ENCODE measurements at regions not wholly inside any gene's neighbourhood (a gene's known extent, or its start where the extent isn't known, plus 50 kb on each side); places are given as distances from the start of the nearest gene placed in this dataset.
A peak's percentile ranks its signal among the peaks of the same experiment; 100 is the strongest.
"Not testable (repeated sequence)": the region's sequence is repeated elsewhere in the genome, so short reads cannot be mapped to it uniquely, and the experiment has no call there.

- DNase-seq: peak; percentile 61
Observed at GRCh38 chr2:106339609-106340008, 128.6 kb downstream of the RGPD3 start.

DNA sequence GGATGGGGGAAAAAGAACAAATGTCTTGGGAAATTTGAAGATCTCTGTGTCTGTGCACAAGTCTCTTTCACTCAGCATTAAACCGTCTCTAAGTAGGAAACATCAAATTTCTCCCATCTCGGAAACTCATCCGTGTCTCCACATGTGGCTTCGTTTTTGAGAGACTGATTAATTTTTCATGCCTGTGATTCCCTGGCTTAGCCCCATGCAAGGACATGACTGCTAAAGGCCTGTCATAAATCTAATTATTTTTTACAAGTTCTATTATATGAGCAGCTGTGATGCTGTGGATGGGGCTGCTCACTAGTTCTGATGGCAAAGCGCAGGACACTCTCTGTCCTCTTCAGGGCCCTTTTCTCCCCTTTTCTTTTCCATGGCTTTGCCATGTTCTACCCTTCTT is 129.1 kb downstream of the RGPD3 start:
- no peak for DNase-seq

DNA sequence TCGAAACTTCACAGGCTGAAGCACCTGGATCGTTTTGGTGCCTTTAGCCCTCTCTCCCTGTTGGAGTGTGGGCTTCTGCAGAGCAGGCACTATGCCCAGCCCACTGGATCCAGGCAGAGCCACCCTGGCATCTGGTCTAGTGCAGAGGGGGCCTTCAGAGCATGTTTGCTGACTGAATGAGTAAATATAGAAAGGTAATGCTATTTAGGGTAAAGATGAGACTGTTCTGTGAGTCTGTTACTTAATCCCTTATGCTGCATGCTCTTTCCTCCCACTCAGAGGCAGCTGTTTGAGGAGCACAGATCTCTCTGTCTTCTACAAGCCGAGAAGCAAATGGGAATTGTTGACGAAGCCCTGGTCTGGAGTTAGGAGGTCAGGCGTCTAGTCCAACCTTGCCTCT is 130.2 kb downstream of the RGPD3 start:
- DNase-seq: no peak

GRCh38 chr2:106336737-106337136 is 131.5 kb downstream of the RGPD3 start:
- no peak for DNase-seq

DNA sequence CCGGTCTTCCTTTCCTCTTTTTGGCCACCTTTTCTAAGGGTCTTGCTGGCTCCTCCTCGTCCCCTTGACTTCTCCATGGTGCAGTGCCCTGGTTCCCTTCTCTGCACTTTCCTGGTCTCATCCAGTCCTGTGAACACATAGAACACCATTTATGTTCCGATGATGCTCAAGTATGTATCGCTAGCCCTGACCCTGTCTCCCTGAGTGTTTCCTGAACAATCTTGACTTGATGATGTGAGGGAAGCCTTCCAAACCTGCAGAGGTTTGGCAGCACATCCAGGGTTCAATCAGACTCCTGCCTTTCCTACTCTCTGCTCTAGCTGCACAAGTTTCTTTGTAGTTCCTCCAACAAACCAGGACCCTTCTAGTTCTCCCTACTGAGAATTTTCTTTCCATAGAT is 132.1 kb downstream of the RGPD3 start:
- DNase-seq: no peak

DNA sequence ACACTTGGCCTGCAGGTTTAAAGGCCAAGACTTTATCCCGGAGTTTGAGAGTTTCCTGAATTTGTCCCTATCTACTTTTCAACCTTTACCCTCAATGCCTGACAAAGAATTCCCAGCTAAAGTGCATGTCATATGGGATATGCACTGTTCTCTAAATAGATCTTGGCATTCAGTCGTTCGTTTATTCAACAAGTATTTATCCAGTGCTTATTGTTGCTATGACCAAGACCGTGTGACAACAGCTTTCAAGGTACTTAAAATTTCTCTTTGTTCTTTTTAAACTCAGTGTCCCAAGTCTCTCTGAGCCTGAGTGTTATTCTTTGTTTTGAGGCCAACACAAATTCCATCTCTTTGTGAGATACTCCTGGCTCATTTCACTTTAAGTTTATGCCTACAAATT is 133.4 kb downstream of the RGPD3 start:
- DNase-seq: no peak

DNA sequence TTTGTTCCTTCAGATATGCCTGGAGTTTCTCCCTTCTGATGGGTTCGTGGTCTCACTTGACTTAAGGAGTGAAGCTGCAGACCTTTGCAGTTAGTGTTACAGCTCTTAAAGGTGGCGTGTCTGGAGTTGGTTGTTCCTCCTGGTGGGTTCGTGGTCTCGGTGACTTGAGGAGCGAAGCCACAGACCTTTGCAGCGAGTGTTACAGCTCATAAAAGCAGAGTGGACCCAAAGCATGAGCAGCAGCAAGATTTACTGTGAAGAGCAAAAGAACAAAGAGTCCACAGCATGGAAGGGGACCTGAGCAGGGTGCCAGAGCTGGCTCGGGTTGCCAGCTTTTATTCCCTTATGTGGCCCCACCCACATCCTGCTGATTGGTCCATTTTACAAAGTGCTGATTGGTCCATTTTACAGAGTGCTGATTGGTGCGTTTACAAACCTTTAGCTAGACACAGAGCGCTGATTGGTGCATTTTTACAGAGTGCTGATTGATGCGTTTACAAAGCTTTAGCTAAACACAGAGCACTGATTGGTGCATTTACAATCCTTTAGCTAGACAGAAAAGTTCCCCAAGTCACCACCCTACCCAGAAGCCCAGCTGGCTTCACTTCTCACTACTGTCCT is 134.8 kb downstream of the RGPD3 start:
- not testable (repeated sequence) for DNase-seq

DNA sequence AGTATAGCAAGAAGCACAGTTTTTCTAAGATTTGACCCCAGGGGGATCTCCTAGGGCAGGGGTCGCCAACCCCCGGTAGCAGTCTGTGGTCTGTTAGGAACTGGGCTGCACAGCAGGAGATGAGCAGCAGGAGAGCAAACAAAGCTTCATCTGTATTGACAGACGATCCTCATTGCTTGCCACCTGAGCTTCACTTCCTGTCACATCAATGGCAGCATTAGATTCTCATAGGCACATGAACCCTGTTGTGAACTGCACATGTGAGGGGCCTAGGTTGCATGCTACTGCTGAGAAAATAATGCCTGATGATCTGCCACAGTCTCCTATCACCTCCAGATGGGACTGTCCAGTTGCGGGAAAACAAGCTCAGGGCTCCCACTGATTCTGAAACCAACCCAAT is 136.2 kb downstream of the RGPD3 start:
- DNase-seq: no peak

GRCh38 chr2:106330384-106331261 is 136.5 kb upstream of the UXS1 start:
- not testable (repeated sequence) for DNase-seq

GRCh38 chr2:106323337-106324013 is 129.4 kb upstream of the UXS1 start:
- no peak for DNase-seq

- no peak for DNase-seq
Observed at GRCh38 chr2:106322281-106322680, 128.2 kb upstream of the UXS1 start.

GRCh38 chr2:106320439-106320838 is 126.3 kb upstream of the UXS1 start:
- not testable (repeated sequence) for DNase-seq

DNA sequence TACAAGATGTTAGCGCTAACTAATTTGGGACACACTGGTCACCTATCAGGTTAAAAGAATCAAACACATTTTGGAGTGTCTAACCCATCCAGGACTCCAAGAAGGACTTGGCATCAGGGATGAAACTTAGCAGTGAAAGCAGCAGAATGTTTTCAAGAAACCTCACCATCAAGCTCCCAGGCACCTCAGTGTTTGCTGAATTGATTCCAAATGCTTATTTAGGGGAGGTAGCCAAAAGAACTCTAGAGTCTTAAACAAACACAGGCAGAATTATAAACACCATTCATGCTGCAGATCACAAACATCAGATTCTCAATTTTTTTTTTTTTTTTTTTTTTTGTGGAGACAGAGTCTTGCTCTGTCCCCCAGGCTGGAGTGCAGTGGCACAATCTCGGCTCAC is 122.8 kb upstream of the UXS1 start:
- no peak for DNase-seq

DNA sequence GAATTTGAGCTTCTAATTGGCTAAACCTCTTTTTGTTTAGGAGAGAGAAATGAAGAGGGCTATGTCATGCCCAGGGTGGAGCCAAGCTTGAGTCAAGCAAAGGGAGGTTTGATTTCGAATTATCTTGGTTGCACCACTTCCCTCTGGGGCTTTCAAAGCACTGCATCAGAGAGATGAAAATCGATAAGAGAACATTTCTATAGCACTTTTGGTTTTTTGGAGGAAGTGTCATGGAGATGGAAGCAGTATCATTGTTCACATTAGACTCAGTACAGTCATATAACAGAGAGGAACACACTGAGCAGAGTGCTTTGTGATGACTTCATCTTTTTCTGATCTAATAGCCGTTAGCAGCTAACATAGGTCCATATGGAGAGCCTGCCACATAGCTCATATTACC is 120.3 kb upstream of the UXS1 start:
- no peak for DNase-seq

- no peak for DNase-seq
Observed at GRCh38 chr2:106311041-106311370, 116.9 kb upstream of the UXS1 start.

DNA sequence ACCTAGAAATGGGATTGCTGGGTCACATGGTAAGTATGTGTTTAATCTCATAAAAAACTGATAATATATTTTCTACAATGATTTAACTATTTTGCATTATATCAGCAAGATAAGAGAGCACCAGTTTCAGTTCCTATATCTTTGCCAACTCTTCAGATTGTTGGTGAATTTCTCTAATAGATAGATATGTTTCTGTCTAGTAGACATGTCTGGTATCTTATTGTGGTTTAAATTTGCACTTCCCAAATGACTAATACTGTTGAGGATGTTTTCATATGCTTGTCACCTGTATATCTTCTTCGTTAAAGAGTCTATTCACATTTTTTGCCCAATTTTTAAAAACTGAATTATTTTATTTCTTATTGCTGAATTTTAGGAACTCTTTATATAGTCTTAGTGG is 113.8 kb upstream of the UXS1 start:
- DNase-seq: no peak

DNA sequence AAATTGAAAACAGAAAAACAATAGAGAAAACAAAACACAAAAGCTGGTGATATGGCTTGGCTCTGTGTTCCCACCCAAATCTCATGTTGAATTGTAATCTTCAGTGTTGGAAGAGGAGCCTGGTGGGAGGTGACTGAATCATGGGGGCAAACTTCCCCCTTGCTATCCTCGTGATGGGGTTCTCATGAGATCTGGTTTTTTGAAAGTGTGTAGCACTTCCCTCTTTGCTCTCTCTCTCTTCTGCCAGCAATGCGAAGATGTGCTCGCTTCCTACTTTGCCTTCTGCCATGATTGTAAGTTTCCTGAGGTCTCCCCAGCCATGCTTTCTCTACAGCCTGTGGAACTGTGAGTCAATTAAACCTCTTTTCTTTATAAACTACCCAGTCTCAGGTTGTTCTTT is 112.3 kb upstream of the UXS1 start:
- no peak for DNase-seq

- DNase-seq: no peak
Observed at GRCh38 chr2:106304612-106305184, 110.6 kb upstream of the UXS1 start.

DNA sequence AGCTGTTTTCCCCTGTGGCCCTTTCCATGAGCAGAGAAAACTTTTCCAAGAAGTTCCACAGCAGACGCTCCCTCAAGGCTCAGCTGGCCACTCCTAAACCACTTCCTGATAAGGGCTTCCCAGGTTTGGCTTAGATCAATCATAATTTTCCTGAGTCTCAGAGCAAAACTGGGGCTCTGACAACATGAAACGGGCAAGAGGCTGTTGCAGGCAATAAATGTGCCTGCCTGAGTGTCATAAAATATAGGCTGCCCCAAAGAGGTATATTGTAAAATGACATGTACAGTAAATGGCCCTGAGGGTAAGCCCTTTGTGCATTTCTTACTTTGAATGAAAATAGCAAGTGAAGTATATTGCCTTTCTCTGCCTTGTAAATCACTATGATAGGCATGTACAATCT is 105.6 kb upstream of the UXS1 start:
- no peak for DNase-seq

DNA sequence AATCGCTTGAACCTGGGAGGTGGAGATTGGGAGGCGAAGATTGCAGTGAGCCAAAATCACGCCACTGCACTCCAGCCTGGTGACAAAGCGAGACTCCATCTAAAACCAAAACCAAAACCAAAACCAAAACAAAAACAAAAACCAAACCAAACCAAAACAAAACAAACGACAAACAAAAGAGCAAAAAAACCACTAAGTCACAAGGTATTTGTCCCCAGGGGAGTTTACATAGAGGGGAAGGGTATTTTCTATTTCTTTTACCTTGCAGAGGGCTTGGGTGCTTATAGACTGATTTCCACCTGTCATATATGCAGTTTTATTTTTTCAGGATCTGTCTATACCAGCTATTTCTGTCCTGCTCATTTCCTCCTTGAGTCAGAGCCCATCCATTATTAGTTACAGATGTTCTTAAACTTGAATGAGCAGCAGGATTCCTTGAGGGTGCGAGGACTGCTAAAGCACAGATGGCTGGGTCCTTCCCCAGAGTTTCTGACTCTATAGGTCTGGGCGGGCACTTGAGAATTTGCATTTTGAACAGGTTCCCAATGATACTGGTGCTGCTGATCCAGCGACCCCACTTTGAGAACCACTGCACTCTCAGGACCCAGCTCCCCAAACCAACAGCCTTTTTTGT is 102.2 kb upstream of the UXS1 start:
- DNase-seq: no peak

DNA sequence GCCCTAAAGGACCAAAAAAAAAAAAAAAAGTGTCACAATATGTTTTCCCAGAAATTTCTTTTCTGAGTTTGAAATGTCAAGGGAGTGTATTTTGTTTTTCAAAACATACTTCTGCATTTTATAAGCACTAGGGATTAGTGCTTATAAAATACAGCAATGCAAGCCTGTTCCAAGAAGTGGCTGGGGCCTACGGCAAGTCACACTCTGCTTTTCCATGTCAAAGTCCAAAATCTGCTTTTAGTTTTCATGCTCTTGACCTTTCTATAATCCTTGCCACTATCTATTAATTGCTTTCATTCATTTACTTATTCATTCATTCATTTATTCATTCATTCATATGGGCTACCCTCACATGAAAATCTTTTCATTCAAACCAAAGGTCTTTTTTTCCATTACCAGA is 100.1 kb upstream of the UXS1 start:
- no peak for DNase-seq

DNA sequence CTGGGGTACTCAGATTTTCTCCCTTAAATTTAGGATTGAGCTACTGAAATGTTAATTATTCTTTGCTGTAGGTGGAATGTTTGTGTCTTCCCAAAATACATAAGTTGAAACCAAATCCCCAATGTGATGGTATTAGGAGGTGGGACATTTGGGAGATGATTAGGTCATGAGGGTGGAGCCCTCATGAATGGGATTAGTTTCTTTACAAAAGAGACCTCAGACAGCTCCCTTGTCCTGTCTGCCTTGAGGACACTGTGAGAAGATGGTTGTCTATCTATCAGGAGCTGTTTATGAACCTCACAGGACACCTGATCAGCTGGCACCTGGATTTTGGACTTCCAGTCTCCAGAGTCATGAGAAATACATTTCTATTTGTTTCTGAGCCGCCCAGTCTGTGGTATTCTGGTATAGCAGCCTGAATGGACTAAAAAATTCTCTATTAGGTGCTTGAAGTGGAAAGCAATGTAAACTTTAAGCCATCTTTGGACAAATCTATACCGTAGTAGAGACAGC is 99.2 kb upstream of the UXS1 start:
- no peak for DNase-seq

- DNase-seq: no peak
Observed at GRCh38 chr2:106292627-106293026, 98.5 kb upstream of the UXS1 start.
